HEK293T (cell line): ENCODE measurements at regions not wholly inside any gene's neighbourhood (a gene's known extent, or its start where the extent isn't known, plus 50 kb on each side); places are given as distances from the start of the nearest gene placed in this dataset.

ENCODE experiments used
- CTCF ChIA-PET: fragments of 350-600 bp; formaldehyde crosslinking; extraction: SDS; loops from one replicate; lab custom pipeline; 2021; ENCODE audit warnings: antibody characterized with exemption, inconsistent platforms; lab: Yijun Ruan, JAX
- POLR2A ChIA-PET: fragments of 350-600 bp; formaldehyde crosslinking; extraction: SDS; loops from one replicate; lab custom pipeline; 2020; ENCODE audit warnings: antibody characterized with exemption, inconsistent platforms; lab: Yijun Ruan, JAX
- DNase-seq: peaks from one replicate; pipeline ENCODE4 v3.0.0; 2012; ENCODE audit warnings: mixed read lengths; ENCODE audit errors: extremely low spot score
- ARNT ChIP-seq: fragments of 450-650 bp; IDR thresholded peaks from 2 replicates; pipeline ENCODE4 v1.6.1; 2017; ENCODE audit warnings: mild to moderate bottlenecking
- BHLHE40 ChIP-seq: fragments of 450-650 bp; IDR thresholded peaks from 2 replicates; pipeline ENCODE4 v1.6.1; 2016; ENCODE audit warnings: mild to moderate bottlenecking, moderate library complexity, borderline replicate concordance
- CTBP1 ChIP-seq: fragments of 450-650 bp; IDR thresholded peaks from 2 replicates; pipeline ENCODE4 v1.6.1; 2016; ENCODE audit warnings: borderline replicate concordance
- ELF4 ChIP-seq: fragments of 450-650 bp; IDR thresholded peaks from 2 replicates; pipeline ENCODE4 v1.6.1; 2017; ENCODE audit warnings: antibody characterized with exemption
- FOXA1 ChIP-seq: fragments of 450-650 bp; IDR thresholded peaks from 2 replicates; pipeline ENCODE4 v1.6.1; 2016; ENCODE audit warnings: mild to moderate bottlenecking
- FOXK2 ChIP-seq: fragments of 450-650 bp; IDR thresholded peaks from 2 replicates; pipeline ENCODE4 v1.6.1; 2016; ENCODE audit warnings: mild to moderate bottlenecking
- FOXM1 ChIP-seq: fragments of 450-650 bp; IDR thresholded peaks from 2 replicates; pipeline ENCODE4 v1.6.1; 2017; ENCODE audit warnings: mild to moderate bottlenecking, borderline replicate concordance
- HDGF ChIP-seq: fragments of 450-650 bp; IDR thresholded peaks from 2 replicates; pipeline ENCODE4 v1.6.1; 2017; ENCODE audit warnings: antibody characterized with exemption, borderline replicate concordance
- L3MBTL2 ChIP-seq: fragments of 450-650 bp; conservative IDR thresholded peaks from 2 replicates; pipeline ENCODE4 v1.6.1; 2016; ENCODE audit warnings: mild to moderate bottlenecking
- LEF1 ChIP-seq: fragments of 450-650 bp; IDR thresholded peaks from 2 replicates; pipeline ENCODE4 v1.6.1; 2017; ENCODE audit warnings: mild to moderate bottlenecking, borderline replicate concordance
- NFRKB ChIP-seq: fragments of 450-650 bp; IDR thresholded peaks from 2 replicates; pipeline ENCODE4 v1.6.1; 2016; ENCODE audit warnings: mild to moderate bottlenecking, moderate library complexity
- SP1 ChIP-seq: fragments of 450-650 bp; IDR thresholded peaks from 2 replicates; pipeline ENCODE4 v1.6.1; 2017
- SUZ12 ChIP-seq: fragments of 450-650 bp; IDR thresholded peaks from 2 replicates; pipeline ENCODE4 v1.6.1; 2016; ENCODE audit warnings: mild to moderate bottlenecking
- TARDBP ChIP-seq: fragments of 450-650 bp; IDR thresholded peaks from 2 replicates; pipeline ENCODE4 v1.6.1; 2016
- ZNF384 ChIP-seq: fragments of 450-650 bp; IDR thresholded peaks from 2 replicates; pipeline ENCODE4 v1.6.1; 2016
- TF ChIP-seq, protein P1 (sequence below): fragments of 450-650 bp; IDR thresholded peaks from 2 replicates; pipeline ENCODE4 v1.6.1; 2016

DNA sequence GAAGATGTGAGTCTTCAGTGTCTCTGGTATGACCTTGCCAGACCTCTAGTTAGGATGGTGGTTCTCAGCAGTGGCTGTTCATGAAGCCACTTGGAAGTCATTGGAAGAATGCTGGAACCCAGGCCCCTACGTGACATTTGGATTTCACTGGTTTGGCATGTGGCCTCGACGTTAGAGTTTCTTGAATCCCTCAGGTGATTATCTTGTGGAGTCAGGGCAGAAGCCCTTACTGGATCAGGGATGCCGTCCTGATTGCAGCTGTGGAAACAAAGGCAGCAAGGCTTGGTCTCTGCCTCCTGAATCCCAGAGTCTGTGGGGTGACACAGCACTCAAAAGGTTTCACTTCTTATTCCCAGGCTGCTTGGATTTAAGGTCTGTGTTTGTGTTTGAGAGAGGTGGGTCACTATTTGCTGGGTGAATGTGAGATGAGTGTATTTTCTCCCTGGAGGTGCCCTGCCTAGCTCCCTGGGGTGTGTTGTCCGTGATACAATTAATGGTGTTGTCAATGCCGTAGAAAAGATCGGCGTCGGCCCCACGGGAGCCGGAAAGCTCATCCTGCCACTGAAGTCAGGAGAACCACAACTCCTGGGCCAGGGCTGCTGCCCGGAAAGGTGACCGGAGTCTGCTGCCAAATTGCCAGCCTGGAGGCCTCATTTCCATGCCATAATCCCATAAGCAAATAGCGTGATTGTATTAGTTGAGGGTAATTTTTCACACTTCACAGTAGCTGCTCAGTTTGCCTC is 939.0 kb downstream of the BRD1 start:
- POLR2A ChIA-PET = no interaction called here
- no peak for DNase-seq
- TF ChIP-seq SUZ12 = no peak
- TF ChIP-seq FOXM1 = no peak
- TF ChIP-seq FOXA1 = no peak
- no peak for TF ChIP-seq HDGF
- no peak for TF ChIP-seq BHLHE40
- TF ChIP-seq TARDBP = no peak
- no peak for TF ChIP-seq ELF4
- no peak for TF ChIP-seq NFRKB
- no peak for TF ChIP-seq CTBP1
- no peak for TF ChIP-seq L3MBTL2
- TF ChIP-seq FOXK2 = no peak
- no peak for TF ChIP-seq LEF1
- no peak for TF ChIP-seq ZNF384
- TF ChIP-seq SP1 = no peak
- TF ChIP-seq ARNT = no peak
- CTCF ChIA-PET = no interaction called here

DNA sequence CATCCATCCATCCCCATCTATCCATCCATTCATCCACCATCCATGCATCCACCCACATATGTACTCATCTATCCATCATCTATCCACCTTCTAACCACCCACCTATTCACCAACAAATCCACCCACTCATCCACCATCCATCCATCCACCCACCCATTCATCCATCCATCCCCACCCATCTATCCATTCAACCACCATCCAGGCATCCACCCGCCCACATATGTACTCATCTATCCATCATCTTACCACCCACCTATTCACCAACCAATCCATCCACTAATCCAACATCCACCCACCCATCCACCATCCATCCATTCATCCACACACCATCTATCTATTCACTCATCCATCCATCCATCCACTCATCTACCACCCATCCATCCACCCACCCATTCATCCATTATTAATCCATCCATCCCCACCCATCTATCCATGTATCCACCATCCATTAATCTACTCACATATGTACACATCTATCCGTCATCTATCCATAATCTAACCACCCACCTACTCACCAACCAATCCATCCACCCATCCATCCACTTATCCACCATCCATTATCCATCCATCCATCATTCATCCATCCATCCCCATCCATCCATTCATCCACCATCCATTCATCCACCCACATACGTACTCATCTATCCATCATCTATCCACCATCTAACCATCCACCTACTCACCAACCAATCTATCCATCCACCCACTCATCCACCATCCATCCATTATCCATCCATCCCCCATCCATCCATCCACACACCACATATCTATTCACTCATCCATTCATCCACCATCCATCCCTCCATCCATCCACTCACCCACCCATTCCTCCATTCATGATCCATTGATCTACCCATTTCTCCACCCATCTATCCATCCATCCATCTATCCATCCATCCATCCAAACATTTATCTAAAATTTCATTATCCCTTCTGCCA is 940.0 kb downstream of the BRD1 start:
- no peak for DNase-seq
- POLR2A ChIA-PET = no interaction called here
- CTCF ChIA-PET = no interaction called here
- no peak for TF ChIP-seq SUZ12
- TF ChIP-seq TARDBP = no peak
- no peak for TF ChIP-seq HDGF
- TF ChIP-seq FOXA1 = no peak
- no peak for TF ChIP-seq FOXK2
- no peak for TF ChIP-seq LEF1
- TF ChIP-seq BHLHE40 = no peak
- TF ChIP-seq ELF4 = no peak
- TF ChIP-seq ARNT = no peak
- TF ChIP-seq NFRKB = no peak

DNA sequence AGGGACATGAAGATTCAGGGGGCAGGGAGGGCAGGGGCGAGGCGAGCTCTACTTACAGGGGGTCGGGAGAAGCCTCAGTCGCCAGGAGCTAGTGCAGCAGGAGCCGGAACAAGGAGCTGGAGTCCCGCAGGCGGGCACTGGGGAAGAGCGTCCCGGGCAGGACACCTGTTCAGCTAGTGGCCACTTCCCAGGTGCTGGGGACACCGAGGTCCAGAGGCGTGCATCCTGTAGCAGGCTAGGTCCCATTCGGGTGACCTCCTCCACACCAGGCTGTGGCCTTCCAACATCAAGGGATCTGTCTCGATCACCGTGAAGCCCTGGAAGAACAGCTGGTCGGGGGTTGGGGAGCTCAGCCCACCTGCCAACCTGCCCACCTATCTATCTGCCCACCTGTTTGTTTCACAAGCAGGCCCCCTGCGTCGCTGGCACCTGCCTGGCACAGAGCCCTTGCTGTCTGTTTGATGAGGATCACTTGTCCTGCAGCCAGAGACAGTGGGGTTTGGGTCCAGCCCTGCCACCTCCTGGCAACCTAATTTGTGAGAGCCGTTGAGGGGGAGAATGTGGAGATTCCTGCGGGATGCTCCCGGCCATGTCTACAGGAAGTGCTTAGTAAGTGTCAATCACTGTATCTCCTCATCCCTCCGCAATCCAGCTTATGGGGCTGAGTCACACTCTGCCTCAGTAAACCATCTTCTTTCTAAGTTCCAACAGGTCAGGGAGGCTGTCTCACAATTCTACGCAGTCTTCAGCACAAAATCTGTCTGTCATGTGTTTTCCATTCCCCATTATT is 940.9 kb downstream of the BRD1 start:
- ChIA-PET POLR2A (no interaction called here), CTCF (no interaction called here)
- DNase-seq = no peak
- TF ChIP-seq FOXM1 (no peak), TARDBP (no peak), LEF1 (no peak), SP1 (no peak), ELF4 (no peak), FOXK2 (no peak), CTBP1 (no peak), ZNF384 (no peak), BHLHE40 (no peak), ARNT (no peak), HDGF (no peak), SUZ12 (no peak), FOXA1 (no peak), NFRKB (no peak), L3MBTL2 (no peak)
- TF ChIP-seq, protein P1, sequence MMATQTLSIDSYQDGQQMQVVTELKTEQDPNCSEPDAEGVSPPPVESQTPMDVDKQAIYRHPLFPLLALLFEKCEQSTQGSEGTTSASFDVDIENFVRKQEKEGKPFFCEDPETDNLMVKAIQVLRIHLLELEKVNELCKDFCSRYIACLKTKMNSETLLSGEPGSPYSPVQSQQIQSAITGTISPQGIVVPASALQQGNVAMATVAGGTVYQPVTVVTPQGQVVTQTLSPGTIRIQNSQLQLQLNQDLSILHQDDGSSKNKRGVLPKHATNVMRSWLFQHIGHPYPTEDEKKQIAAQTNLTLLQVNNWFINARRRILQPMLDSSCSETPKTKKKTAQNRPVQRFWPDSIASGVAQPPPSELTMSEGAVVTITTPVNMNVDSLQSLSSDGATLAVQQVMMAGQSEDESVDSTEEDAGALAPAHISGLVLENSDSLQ = no peak

DNA sequence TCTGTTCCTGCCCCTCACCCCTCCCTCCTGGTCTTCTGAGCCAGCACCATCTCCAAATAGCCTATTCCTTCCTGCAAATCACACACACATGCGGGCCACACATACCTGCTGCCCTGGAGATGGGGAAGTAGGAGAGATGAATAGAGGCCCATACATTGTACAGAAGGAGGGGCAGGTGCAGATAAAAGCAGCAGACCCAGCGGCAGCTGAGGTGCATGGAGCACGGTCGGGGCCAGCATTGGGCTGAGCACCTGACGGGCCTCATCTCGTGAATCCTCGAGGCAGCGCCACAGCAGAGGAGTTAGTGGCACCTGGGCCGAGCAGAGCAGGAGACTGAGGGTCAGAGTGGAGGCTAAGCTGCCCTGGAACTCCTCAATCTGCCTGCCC is 941.8 kb downstream of the BRD1 start:
- ChIA-PET POLR2A (no interaction called here), CTCF (no interaction called here)
- TF ChIP-seq ARNT = no peak
- TF ChIP-seq ELF4 = no peak
- TF ChIP-seq TARDBP = no peak
- TF ChIP-seq BHLHE40 = no peak
- no peak for TF ChIP-seq ZNF384
- no peak for TF ChIP-seq FOXK2
- no peak for TF ChIP-seq HDGF
- no peak for TF ChIP-seq NFRKB
- TF ChIP-seq SP1 = no peak
- no peak for TF ChIP-seq FOXM1
- TF ChIP-seq FOXA1 = no peak
- no peak for TF ChIP-seq SUZ12
- no peak for TF ChIP-seq CTBP1
- TF ChIP-seq, protein P1 = no peak
- no peak for DNase-seq

DNA sequence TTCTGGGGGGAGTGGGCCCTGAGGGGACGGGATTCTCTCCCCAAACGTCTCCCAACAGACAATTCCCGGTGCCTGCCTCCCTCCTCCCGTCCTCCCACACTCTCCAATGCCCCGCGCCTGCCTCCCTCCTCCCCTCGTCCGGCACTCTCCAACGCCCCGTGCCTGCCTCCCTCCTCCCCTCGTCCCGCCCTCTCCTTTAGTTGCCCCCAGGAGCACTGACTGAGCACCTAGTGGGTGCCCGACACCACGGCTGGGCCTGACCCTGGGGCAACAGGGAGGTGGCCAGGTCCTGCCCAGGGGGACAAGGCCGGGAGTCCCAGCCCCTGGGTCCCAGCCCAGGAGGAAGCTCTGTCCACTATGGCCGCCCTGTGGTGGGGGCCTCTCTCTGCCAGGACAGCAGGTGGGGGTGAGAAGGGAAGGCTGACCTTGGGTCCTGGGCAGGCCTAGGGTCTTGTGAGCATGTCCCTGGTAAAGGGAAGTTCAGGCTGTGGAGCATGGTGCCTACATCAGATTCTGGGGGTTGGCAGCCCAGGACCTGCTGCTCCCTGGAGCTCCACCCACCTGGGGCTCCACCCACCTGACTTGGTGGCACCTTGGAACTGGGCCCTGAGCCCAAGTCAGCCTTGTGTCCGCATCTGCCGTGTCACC is 942.3 kb downstream of the BRD1 start:
- TF ChIP-seq BHLHE40 (no peak), FOXK2 (no peak), FOXA1 (no peak), FOXM1 (no peak), L3MBTL2 (no peak), SP1 (no peak), LEF1 (no peak), HDGF (no peak), ZNF384 (no peak), SUZ12 (no peak), CTBP1 (no peak), NFRKB (no peak), ARNT (no peak)
- TF ChIP-seq, protein P1 = no peak
- POLR2A ChIA-PET = no interaction called here
- CTCF ChIA-PET = no interaction called here
- DNase-seq = no peak
